Glomerular visceral epithelial cell (primary cell): ENCODE measurements at regions not wholly inside any gene's neighbourhood (a gene's known extent, or its start where the extent isn't known, plus 50 kb on each side); places are given as distances from the start of the nearest gene placed in this dataset.
A peak's percentile ranks its signal among the peaks of the same experiment; 100 is the strongest.

ENCODE experiments used
- DNase-seq: peaks from one replicate; pipeline ENCODE4 v3.0.0-alpha.2; 2016; ENCODE audit errors: extremely low spot score

DNA sequence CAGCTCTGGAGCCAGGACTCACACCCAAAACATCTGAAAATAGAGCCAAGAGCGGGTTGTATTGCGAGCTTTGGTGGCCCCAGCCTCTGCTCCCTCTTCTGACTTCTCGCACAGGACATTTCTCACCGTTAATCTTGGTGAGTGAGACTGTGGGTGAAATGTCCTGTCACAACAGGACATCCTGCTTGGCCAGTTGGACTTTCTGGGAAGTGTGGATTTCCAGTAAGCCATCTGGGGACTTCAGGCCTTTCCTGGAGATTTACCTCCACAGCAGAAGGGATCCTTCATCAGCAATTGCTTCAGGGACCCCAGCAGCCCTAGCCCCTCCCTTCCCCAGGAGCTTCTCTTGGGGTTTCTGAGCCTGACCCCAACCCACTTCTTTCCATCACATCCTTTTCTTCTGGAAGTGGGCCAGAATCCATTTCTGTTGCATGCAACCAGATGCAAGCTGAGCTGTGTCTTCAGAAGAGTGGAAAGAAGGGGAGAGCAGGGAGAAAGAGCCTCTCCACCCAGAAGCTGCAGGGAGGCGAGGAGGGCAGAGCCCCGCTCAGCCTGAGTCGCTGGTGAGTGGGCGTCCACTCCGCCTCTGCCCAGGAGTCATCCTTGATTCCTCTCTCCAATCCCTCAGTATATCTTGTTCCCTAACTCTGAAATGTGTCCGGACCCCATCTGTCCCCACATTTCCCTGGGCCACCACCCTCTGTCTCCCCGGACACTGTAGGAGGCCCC, 50.3 kb upstream of the GADD45G start:
- DNase-seq: no peak

DNA sequence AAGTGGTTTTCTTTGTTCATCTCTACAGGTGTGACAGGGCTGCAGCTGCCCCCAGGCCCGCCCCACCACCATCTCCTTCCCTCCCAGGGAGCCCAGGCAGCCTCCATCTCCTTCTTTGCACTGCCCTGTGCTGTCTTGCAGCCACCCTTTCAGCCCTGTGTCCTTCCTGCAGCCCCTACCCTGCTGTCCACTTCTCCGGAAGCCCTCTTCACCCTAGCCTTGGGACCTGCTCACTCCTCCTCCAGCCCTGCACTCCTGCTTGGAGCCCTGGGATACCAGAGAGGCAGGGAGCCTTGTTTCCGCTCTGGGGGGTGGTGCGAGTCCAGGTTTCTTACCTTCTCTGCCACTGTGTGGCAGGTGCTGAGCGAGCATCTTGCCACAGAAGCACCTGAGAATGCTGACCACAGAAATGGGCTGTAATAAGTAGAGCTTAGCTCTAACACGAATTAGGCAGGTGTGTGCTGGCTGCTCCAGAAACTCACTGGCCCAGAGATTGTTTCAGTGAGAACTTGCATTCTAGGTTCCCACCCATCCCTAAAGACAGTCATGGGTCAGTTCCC, 51.3 kb upstream of the GADD45G start:
- DNase-seq: no peak

DNA sequence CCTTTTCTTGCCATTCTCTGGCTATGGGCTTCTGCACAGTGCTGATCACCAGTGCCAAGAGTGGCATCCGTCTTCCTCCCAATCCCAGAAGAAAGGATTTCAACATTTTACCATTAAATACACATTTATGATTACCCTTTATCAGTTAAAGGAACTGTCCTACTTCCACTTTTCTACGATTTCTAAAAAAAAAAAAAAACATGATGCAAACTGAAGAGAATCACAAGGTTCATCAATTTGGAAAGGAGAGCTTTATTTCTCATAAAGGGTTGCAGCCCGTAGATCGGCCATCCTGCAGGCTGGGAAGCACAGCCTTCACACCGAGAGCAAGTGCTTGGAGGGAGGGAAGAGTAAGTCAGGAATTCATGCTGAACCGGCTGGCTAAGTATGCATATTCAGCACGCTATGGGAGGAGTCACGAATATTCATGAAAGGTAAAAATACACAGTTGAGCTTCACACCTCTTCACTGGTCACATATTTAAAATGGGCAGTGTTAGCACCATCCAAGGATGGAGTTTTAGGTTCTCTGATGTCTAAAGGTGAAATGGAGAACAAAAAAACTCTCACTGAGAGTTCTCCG, 52.5 kb upstream of the SEMA4D start:
- no peak for DNase-seq

DNA sequence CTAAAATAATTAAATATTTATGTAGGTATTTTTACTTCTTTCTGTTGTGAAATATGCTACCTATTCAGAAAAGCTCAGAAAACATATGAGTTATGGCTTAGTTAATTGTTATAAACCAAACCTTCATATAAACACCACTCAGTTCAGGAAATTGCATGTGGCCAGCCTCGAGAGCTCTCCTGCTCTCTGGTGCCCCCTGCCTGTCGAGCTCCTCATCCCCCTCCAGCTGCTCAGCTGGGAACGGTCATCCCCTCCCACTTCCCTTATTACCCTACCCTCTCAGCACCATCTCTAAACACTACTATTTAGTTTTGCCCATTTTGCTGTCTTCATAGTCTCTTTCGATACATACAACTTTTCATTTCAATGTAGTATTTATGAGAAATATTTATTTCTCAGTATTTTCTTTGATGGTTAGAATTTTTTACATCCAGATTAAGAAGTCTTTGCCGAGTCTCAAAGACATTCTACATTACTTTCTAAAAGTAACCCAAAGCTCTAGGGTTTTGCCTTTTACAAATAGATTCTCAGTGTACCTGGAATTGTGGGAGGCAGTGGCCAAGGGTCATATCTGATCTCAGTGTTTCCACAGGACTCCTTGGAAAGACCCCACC, 51.2 kb upstream of the SEMA4D start:
- DNase-seq: peak; percentile 74

DNA sequence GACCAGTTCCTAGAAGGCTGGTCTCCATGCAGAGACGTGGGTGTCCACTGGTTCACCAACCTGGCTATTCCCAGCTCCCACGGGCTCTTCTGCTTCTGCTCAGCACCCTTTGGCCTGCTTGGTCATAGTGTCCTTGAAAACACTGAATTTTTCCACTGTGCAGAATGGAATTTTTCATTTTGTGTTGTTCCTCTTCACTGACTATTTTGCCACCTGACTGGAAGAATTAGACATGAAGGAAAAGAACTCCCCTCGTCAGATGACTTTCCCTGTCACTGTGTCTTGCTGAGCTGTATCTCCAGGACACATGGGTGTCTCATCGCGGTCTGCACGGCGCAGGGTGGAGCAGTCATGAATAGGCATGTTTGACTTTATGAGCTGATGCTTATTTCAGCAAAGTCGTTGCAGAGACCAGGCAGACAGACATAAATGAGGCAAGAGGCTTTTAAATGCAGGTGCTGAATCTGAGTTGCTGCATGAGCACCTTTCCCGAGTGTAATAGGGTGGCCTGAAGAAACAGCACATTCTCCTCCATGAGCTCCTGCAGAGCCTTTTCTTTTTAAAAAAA, 50.2 kb upstream of the SEMA4D start:
- DNase-seq: no peak
